Hepatocyte (in vitro differentiated cells): ENCODE measurements at regions not wholly inside any gene's neighbourhood (a gene's known extent, or its start where the extent isn't known, plus 50 kb on each side); places are given as distances from the start of the nearest gene placed in this dataset.

Source experiments
- DNase-seq: peaks from one replicate; pipeline ENCODE4 v3.0.0-alpha.2; 2016; ENCODE audit warnings: low spot score
- H2AFZ ChIP-seq: fragments of 200-600 bp; sonication (generic); 2 replicates; pipeline ENCODE4 v1.6.0; 2016; ENCODE audit warnings: antibody characterized with exemption, mild to moderate bottlenecking
- H3K27ac ChIP-seq: fragments of 200-600 bp; sonication (generic); 2 replicates; pipeline ENCODE4 v1.5.1; 2016; ENCODE audit warnings: mild to moderate bottlenecking
- H3K27me3 ChIP-seq: fragments of 200-600 bp; sonication (generic); 2 replicates; pipeline ENCODE4 v1.6.1; 2016
- H3K36me3 ChIP-seq: fragments of 200-600 bp; sonication (generic); replicated peaks from 2 replicates; pipeline ENCODE4 v1.5.1; 2016; ENCODE audit warnings: low read depth; ENCODE audit not compliant: insufficient read depth
- H3K4me1 ChIP-seq: fragments of 200-600 bp; sonication (generic); 2 replicates; pipeline ENCODE4 v1.5.1; 2016; ENCODE audit warnings: mild to moderate bottlenecking, moderate library complexity; ENCODE audit not compliant: insufficient read depth
- H3K4me2 ChIP-seq: fragments of 200-600 bp; sonication (generic); 2 replicates; pipeline ENCODE4 v1.6.0; 2016
- H3K4me3 ChIP-seq: fragments of 200-600 bp; sonication (generic); 2 replicates; pipeline ENCODE4 v1.5.1; 2016; ENCODE audit warnings: mild to moderate bottlenecking
- H3K79me2 ChIP-seq: fragments of 200-600 bp; sonication (generic); 2 replicates; pipeline ENCODE4 v1.6.0; 2017; ENCODE audit warnings: mild to moderate bottlenecking
- H3K9me2 ChIP-seq: fragments of 200-600 bp; sonication (generic); replicated peaks from 2 replicates; pipeline ENCODE4 v1.6.0; 2017; ENCODE audit warnings: mild to moderate bottlenecking; ENCODE audit not compliant: insufficient read depth
- H3K9me3 ChIP-seq: fragments of 200-600 bp; sonication (generic); 2 replicates; pipeline ENCODE4 v1.5.1; 2016; ENCODE audit warnings: low read depth, mild to moderate bottlenecking
- H4K20me1 ChIP-seq: fragments of 200-600 bp; sonication (generic); 2 replicates; pipeline ENCODE4 v1.6.0; 2016; ENCODE audit warnings: mild to moderate bottlenecking; ENCODE audit not compliant: insufficient read depth, poor library complexity, severe bottlenecking
- EZH2 ChIP-seq: fragments of 200-600 bp; sonication (generic); IDR thresholded peaks from 2 replicates; pipeline ENCODE4 v1.6.1; 2016; ENCODE audit warnings: antibody characterized with exemption, mild to moderate bottlenecking, borderline replicate concordance
- EZH2phosphoT487 ChIP-seq: fragments of 200-600 bp; sonication (generic); IDR thresholded peaks from one replicate; pipeline ENCODE4 v1.6.1; 2018; ENCODE audit warnings: antibody characterized with exemption, mild to moderate bottlenecking, low read depth, moderate library complexity; ENCODE audit not compliant: unreplicated experiment, severe bottlenecking
- WGBS: methylation state at CpG from one replicate; pipeline ENCODE4 v1.1.6; 2016; ENCODE audit warnings: low lambda C conversion rate; ENCODE audit errors: missing lambda C conversion rate; 5-methylcytosine and 5-hydroxymethylcytosine counted together
- TF ChIP-seq, protein P1 (sequence below): fragments of 200-600 bp; sonication (generic); IDR thresholded peaks from 2 replicates; pipeline ENCODE4 v1.5.1; 2016; ENCODE audit warnings: antibody characterized with exemption, mild to moderate bottlenecking; ENCODE audit not compliant: poor library complexity

DNA sequence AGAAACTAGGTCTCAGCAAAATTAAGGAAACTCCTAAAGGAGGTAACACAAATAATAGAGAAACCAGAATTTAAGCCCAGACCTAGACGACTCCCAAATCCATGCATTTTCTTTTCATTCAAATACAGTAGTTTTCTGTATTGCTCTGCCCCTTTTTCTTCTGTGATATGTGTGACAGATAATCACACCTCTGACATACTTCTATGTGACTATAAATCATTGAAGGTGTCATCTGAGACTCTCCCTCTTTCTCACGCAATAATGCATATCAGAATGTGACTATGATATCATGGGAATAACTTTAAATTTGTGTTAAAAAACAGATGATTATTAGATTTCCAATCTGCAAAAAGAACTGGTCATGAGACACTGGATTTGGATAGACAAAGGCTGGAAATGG lies 143.0 kb upstream of the ELAC2 start:
- H3K9me3 ChIP-seq, result no peaks in the 10 kb centered on the region
- no peak overlapping the region for H3K4me2 ChIP-seq
- no peaks in the 10 kb centered on the region for H3K36me3 ChIP-seq
- DNase-seq, result no peak
- TF ChIP-seq EZH2phosphoT487 (no peak), EZH2 (no peak)
- TF ChIP-seq, protein P1, sequence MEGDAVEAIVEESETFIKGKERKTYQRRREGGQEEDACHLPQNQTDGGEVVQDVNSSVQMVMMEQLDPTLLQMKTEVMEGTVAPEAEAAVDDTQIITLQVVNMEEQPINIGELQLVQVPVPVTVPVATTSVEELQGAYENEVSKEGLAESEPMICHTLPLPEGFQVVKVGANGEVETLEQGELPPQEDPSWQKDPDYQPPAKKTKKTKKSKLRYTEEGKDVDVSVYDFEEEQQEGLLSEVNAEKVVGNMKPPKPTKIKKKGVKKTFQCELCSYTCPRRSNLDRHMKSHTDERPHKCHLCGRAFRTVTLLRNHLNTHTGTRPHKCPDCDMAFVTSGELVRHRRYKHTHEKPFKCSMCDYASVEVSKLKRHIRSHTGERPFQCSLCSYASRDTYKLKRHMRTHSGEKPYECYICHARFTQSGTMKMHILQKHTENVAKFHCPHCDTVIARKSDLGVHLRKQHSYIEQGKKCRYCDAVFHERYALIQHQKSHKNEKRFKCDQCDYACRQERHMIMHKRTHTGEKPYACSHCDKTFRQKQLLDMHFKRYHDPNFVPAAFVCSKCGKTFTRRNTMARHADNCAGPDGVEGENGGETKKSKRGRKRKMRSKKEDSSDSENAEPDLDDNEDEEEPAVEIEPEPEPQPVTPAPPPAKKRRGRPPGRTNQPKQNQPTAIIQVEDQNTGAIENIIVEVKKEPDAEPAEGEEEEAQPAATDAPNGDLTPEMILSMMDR, result no peak
- 89% methylated on average over 2 of the region's 2 CpGs for WGBS
- H3K9me2 ChIP-seq, result no peaks in the 10 kb centered on the region
- no peak overlapping the region for H3K4me3 ChIP-seq
- H3K27me3 ChIP-seq, result no peaks in the 10 kb centered on the region
- no peaks in the 10 kb centered on the region for H3K79me2 ChIP-seq
- H2AFZ ChIP-seq, result no peak overlapping the region
- H3K4me1 ChIP-seq, result no peaks in the 10 kb centered on the region
- no peaks in the 10 kb centered on the region for H4K20me1 ChIP-seq
- H3K27ac ChIP-seq, result no peak overlapping the region

DNA sequence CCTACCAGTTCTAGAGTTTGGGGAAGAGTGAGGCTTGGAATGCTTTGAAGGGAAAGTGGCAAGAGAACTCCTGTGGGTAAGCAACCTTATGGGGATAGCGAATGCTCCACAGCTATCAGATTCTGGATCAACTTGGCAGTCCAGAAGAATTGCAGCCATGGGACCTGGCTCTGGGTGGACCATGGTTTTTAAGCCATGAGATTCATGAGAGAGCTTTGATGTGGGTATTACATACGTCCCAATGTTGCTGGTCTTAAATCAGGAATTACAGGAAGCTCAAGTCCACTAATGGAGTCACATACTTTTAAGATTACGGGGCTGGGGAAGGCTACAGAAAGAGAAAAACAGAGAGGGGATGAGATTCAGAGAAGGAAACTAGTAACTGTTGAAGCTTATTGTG lies 142.5 kb upstream of the ELAC2 start:
- no peak for DNase-seq
- no peaks in the 10 kb centered on the region for H3K4me1 ChIP-seq
- H3K36me3 ChIP-seq, result no peaks in the 10 kb centered on the region
- H3K9me2 ChIP-seq, result no peaks in the 10 kb centered on the region
- H3K9me3 ChIP-seq, result no peaks in the 10 kb centered on the region
- no peaks in the 10 kb centered on the region for H3K79me2 ChIP-seq
- H3K27ac ChIP-seq, result no peak overlapping the region
- H3K4me2 ChIP-seq, result no peak overlapping the region
- H3K4me3 ChIP-seq, result no peak overlapping the region
- TF ChIP-seq EZH2phosphoT487 (no peak), EZH2 (no peak)
- WGBS, result 67% methylated on average over 3 of the region's 3 CpGs
- no peaks in the 10 kb centered on the region for H4K20me1 ChIP-seq
- H3K27me3 ChIP-seq, result no peaks in the 10 kb centered on the region
- no peak overlapping the region for H2AFZ ChIP-seq

DNA sequence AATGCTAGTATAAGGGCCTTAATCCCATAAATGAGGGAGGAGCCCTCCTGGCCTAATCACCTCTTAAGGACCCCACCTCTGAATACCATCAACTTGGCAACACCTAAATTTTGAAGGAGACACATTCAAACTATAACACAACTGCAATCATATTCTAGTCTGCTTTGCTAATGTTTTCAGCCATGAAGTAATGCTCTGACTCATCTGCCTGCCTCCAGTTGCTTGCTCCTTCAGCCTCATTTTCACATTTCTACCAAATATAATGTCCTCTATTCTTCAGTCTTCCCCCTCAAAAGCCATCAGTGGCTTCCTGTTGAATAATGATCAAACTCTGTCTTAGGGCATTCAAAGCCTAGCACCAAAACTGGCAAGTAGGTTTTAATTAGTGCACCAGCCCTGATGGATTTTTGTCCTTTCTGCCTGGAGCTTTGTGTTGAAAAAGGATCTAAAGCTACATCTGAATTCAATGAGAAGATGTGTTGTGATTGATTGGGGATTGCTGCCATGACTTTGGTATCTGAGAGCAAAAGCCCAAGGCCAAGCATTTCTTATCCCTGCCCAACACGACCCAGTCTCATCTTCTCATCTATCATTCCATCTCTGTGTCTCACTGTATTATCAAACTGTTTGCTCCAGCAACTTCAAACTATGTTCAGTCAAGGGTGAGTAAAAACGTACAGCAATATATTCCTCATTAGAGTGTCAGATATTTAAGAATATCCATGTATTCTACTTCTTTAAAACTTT lies 140.8 kb upstream of the ELAC2 start:
- Histone ChIP-seq H3K9me2 (no peaks in the 10 kb centered on the region), H3K4me1 (no peaks in the 10 kb centered on the region), H3K79me2 (no peaks in the 10 kb centered on the region), H3K27me3 (no peaks in the 10 kb centered on the region), H2AFZ (no peak overlapping the region), H3K4me3 (no peak overlapping the region), H4K20me1 (no peaks in the 10 kb centered on the region), H3K36me3 (no peaks in the 10 kb centered on the region), H3K4me2 (no peak overlapping the region), H3K27ac (no peak overlapping the region), H3K9me3 (no peaks in the 10 kb centered on the region)
- TF ChIP-seq, protein P1, result no peak
- no peak for TF ChIP-seq EZH2
- TF ChIP-seq EZH2phosphoT487, result no peak
- WGBS, result 69% methylated on average over 2 of the region's 2 CpGs
- DNase-seq, result no peak

DNA sequence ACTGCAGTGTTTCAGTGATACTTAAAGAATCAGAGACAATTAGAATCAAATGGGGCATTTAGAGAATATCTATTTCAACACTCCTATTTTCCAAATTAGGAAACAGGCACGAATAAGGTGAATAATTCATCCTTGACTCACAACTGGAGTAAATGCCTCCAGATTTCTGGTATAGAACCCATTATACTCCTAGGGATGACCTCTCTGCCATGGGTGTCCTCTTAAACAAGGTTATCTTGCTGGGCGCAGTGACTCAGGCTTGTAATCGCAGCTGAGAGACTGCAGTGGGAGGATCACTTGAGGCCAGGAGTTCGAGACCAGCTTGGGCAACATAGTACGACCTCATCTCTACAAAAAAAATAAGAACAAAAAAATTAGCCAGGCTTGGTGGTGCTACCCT lies 139.8 kb upstream of the ELAC2 start:
- Histone ChIP-seq H3K4me1 (no peaks in the 10 kb centered on the region), H4K20me1 (no peaks in the 10 kb centered on the region), H3K4me3 (no peak overlapping the region), H3K79me2 (no peaks in the 10 kb centered on the region), H3K4me2 (no peak overlapping the region), H3K9me2 (no peaks in the 10 kb centered on the region), H3K27me3 (no peaks in the 10 kb centered on the region), H3K9me3 (no peaks in the 10 kb centered on the region), H2AFZ (no peak overlapping the region), H3K27ac (no peak overlapping the region), H3K36me3 (no peaks in the 10 kb centered on the region)
- DNase-seq, result no peak
- TF ChIP-seq EZH2 (no peak), EZH2phosphoT487 (no peak)
- TF ChIP-seq, protein P1, result no peak
- WGBS, result 98% methylated on average over 5 of the region's 5 CpGs
